Esophagus squamous epithelium (tissue), 5 donors: ENCODE measurements at regions not wholly inside any gene's neighbourhood (a gene's known extent, or its start where the extent isn't known, plus 50 kb on each side); places are given as distances from the start of the nearest gene placed in this dataset.

Source experiments
- DNase-seq: peaks from one replicate; lab custom pipeline; 2025; lab: John Stamatoyannopoulos, UW
- H3K27ac ChIP-seq, 4 donors: fragments of 200-600 bp; sonication (generic); one replicate each; pipeline ENCODE4 v1.5.1; 2016 to 2019; ENCODE audit warnings: mild to moderate bottlenecking in 1 of 4
- H3K27me3 ChIP-seq, 4 donors: fragments of 200-600 bp; sonication (generic); 1 replicate in 3 of 4; 2 replicates in 1 of 4; pipeline versions ENCODE4 v1.5.1 to v1.6.0; 2017 to 2021; ENCODE audit warnings: antibody characterized with exemption in 1 of 4
- H3K36me3 ChIP-seq, 3 donors: fragments of 200-600 bp; sonication (generic); one replicate each; pipeline ENCODE4 v1.5.1; 2016 to 2019
- H3K4me1 ChIP-seq, 3 donors: fragments of 200-600 bp; sonication (generic); one replicate each; pipeline ENCODE4 v1.5.1; 2017 to 2019
- H3K4me3 ChIP-seq, 4 donors: fragments of 200-600 bp; sonication (generic); 1 replicate in 3 of 4; 2 replicates in 1 of 4; pipeline ENCODE4 v1.5.1; 2016 to 2019; ENCODE audit warnings: mild to moderate bottlenecking in 2 of 4, moderate library complexity in 1 of 4
- H3K9me3 ChIP-seq, 3 donors: fragments of 200-600 bp; sonication (generic); one replicate each; pipeline ENCODE4 v1.5.1; 2016 to 2019
- CTCF ChIP-seq, 6 experiments: fragments of 450-650 bp in 4 of 6; fragments of 200-600 bp in 2 of 6; sonication (generic) in 2 of 6; IDR thresholded peaks; one replicate each; pipeline ENCODE4 v1.5.1; 2016 to 2019; ENCODE audit warnings: antibody characterized with exemption in 6 of 6, mild to moderate bottlenecking in 4 of 6, moderate library complexity in 4 of 6
- POLR2A ChIP-seq, 4 donors: fragments of 450-650 bp; IDR thresholded peaks; one replicate each; pipeline ENCODE4 v1.6.1; 2017; ENCODE audit warnings: antibody characterized with exemption in 4 of 4, mild to moderate bottlenecking in 4 of 4, moderate library complexity in 3 of 4
- WGBS, 2 donors: methylation state at CpG; one replicate each; pipeline ENCODE4 v1.1.5; 2018; 5-methylcytosine and 5-hydroxymethylcytosine counted together
- intact Hi-C: fragments of 100-400 bp; cut with DNase I; formaldehyde crosslinking; loops from one replicate; pipeline ENCODE4 v1.15.0; 2022
- donor health status: DM: yes; HTN: yes; CAD: no.

GRCh38 chr1:186577633-186578032 lies 102.6 kb downstream of the PTGS2 start:
- 83 to 100% methylated on average over 1 to 2 of the region's 3 CpGs for WGBS, 2 donors
- Histone ChIP-seq H3K9me3 (no peaks in the 10 kb centered on the region), H3K27me3 (no peaks in the 10 kb centered on the region), H3K4me1 (peaks cover 0 to 44% (median 0%) of the 10 kb centered on the region in 3 donors), H3K4me3 (no peak overlapping the region), H3K36me3 (no peaks in the 10 kb centered on the region), H3K27ac (no peak overlapping the region)
- DNase-seq = no peak
- intact Hi-C loops = no loop called here
- no peak for TF ChIP-seq CTCF (IDR thresholded peaks at IDR 0.05)
- TF ChIP-seq POLR2A (IDR thresholded peaks at IDR 0.05) = no peak

GRCh38 chr1:186577216-186577615 lies 103.0 kb downstream of the PTGS2 start:
- no peak for DNase-seq

GRCh38 chr1:186575348-186575747 lies 104.9 kb downstream of the PTGS2 start:
- H3K36me3 ChIP-seq = no peaks in the 10 kb centered on the region
- intact Hi-C loops = no loop called here
- no peaks in the 10 kb centered on the region for H3K27me3 ChIP-seq
- DNase-seq = no peak
- TF ChIP-seq CTCF (IDR thresholded peaks at IDR 0.05) = no peak
- TF ChIP-seq POLR2A (IDR thresholded peaks at IDR 0.05) = no peak
- H3K4me3 ChIP-seq = no peak overlapping the region
- H3K27ac ChIP-seq = no peak overlapping the region
- no peaks in the 10 kb centered on the region for H3K9me3 ChIP-seq
- H3K4me1 ChIP-seq = peaks cover 0 to 44% (median 0%) of the 10 kb centered on the region in 3 donors

More at GRCh38 chr1:186577216-186577615, 103.0 kb downstream of the PTGS2 start:
- TF ChIP-seq POLR2A (IDR thresholded peaks at IDR 0.05) (no peak), CTCF (IDR thresholded peaks at IDR 0.05) (no peak)
- 45 to 47% methylated on average over 2 of the region's 2 CpGs for WGBS, 2 donors
- Histone ChIP-seq H3K36me3 (no peaks in the 10 kb centered on the region), H3K4me3 (no peak overlapping the region), H3K4me1 (peaks cover 0 to 44% (median 0%) of the 10 kb centered on the region in 3 donors), H3K27ac (no peak overlapping the region), H3K27me3 (no peaks in the 10 kb centered on the region), H3K9me3 (no peaks in the 10 kb centered on the region)
- intact Hi-C loops = no loop called here

- Histone ChIP-seq H3K9me3 (no peaks in the 10 kb centered on the region), H3K4me3 (no peak overlapping the region), H3K27ac (no peak overlapping the region), H3K36me3 (no peaks in the 10 kb centered on the region), H3K27me3 (no peaks in the 10 kb centered on the region), H3K4me1 (peaks cover 0 to 44% (median 0%) of the 10 kb centered on the region in 3 donors)
- no peak for TF ChIP-seq CTCF (IDR thresholded peaks at IDR 0.05)
- no peak for TF ChIP-seq POLR2A (IDR thresholded peaks at IDR 0.05)
- no peak for DNase-seq
- 80 to 89% methylated on average over 1 of the region's 1 CpG for WGBS, 2 donors
- intact Hi-C loops = no loop called here
These were observed 105.3 kb downstream of the PTGS2 start for GRCh38 chr1:186574926-186575325.

- DNase-seq = no peak
- H3K27me3 ChIP-seq = no peaks in the 10 kb centered on the region
- H3K4me1 ChIP-seq = peaks cover 0 to 35% (median 0%) of the 10 kb centered on the region in 3 donors
- no peak overlapping the region for H3K4me3 ChIP-seq
- TF ChIP-seq POLR2A (IDR thresholded peaks at IDR 0.05) (no peak), CTCF (IDR thresholded peaks at IDR 0.05) (no peak)
- H3K9me3 ChIP-seq = no peaks in the 10 kb centered on the region
- intact Hi-C loops = no loop called here
- H3K36me3 ChIP-seq = no peaks in the 10 kb centered on the region
- WGBS, 2 donors = 86 to 95% methylated on average over 3 of the region's 3 CpGs
- no peak overlapping the region for H3K27ac ChIP-seq
These were observed 107.7 kb downstream of the PTGS2 start for GRCh38 chr1:186572509-186572908.
